ENCODE measurements at regions not wholly inside any gene's neighbourhood (a gene's known extent, or its start where the extent isn't known, plus 50 kb on each side); places are given as distances from the start of the nearest gene placed in this dataset.
A peak's percentile ranks its signal among the peaks of the same experiment; 100 is the strongest.

- ATAC-seq (ENCODE audit: low read depth) (peak; percentile 98), DNase-seq (peak; percentile 88)
- Histone ChIP-seq H2AK5ac (ENCODE audit: low read depth, low read length) (peak overlapping the region; percentile 8; the same call in 1 of the 2 replicates), H3K4me1 (ENCODE audit: control insufficient read depth, insufficient read depth, low read length) (peaks cover 4% of the 10 kb centered on the region; the same call in 1 of the 2 replicates), H3K9me1 (ENCODE audit: insufficient read depth, low read length) (0 out of 2 replicates have a peak, but pooled peaks cover 2% of the 10 kb centered on the region), H3K27me3 (ENCODE audit: control insufficient read depth, insufficient read depth, low read length) (no peaks in the 10 kb centered on the region), H3K79me1 (ENCODE audit: low read depth in 1 of 2, low read length in 2 of 2) (no peaks in the 10 kb centered on the region), H2AFZ (replicated peaks; ENCODE audit: low read length, poor library complexity) (peak overlapping the region; percentile 49), H2BK20ac (ENCODE audit: low read depth, low read length) (peak overlapping the region; percentile 88), H4K8ac (ENCODE audit: low read depth in 2 of 2, low read length in 2 of 2) (peak overlapping the region in 1 of 2 experiments; percentile 83; a peak in 2 of 4 replicates), H2BK5ac (ENCODE audit: low read depth, low read length, poor library complexity, severe bottlenecking) (peak overlapping the region; percentile 71), H3K23ac (ENCODE audit: low read depth, low read length) (peak overlapping the region; percentile 20; the same call in 1 of the 2 replicates), H2AK9ac (replicated peaks; ENCODE audit: low read depth, low read length, poor library complexity) (no peak overlapping the region), H2BK120ac (ENCODE audit: low read depth, low read length) (peak overlapping the region; percentile 81), H2BK15ac (ENCODE audit: low read depth, low read length) (peak overlapping the region; percentile 81; the same call in 2 of the 3 replicates), H4K91ac (ENCODE audit: insufficient read depth, low read depth, low read length) (peak overlapping the region; percentile 59; the same call in 1 of the 2 replicates), H4K5ac (ENCODE audit: low read depth, low read length) (peak overlapping the region; percentile 17; the same call in 1 of the 2 replicates), H4K20me1 (ENCODE audit: insufficient read depth, low read length) (no peaks in the 10 kb centered on the region), H3K56ac (ENCODE audit: extremely low read depth, insufficient read depth, low read length) (no peak overlapping the region), H3K18ac (ENCODE audit: low read depth, low read length) (peak overlapping the region; percentile 22), H3K14ac (replicated peaks; ENCODE audit: low read depth, low read length) (peak overlapping the region; percentile 57), H3K4ac (ENCODE audit: low read depth, low read length) (peak overlapping the region; percentile 76; the same call in 1 of the 2 replicates), H3K4me3 (ENCODE audit: insufficient read depth, low read depth, low read length) (no peak overlapping the region), H3K36me3 (ENCODE audit: control insufficient read depth, insufficient read depth, low read length) (no peaks in the 10 kb centered on the region), H3K9me3 (ENCODE audit: control insufficient read depth, insufficient read depth, low read length) (no peaks in the 10 kb centered on the region), H3K27ac (ENCODE audit: insufficient read depth, low read length) (peak overlapping the region; percentile 28; the same call in 1 of the 2 replicates), H3K9ac (ENCODE audit: low read depth, low read length) (no peak overlapping the region), H3K4me2 (ENCODE audit: low read depth, low read length) (no peak overlapping the region; the same call in 1 of the 2 replicates)
- no CpG with 5 or more reads among the region's 5 CpGs for WGBS, 2 experiments (ENCODE audit: extremely low coverage in 2 of 2, insufficient read length in 1 of 2)
- intact Hi-C loops (cut with micrococcal nuclease) (no loop called here), dilution Hi-C loops (cut with HindIII; ENCODE audit: low sequenced_read_pairs, unreplicated experiment) (no loop called here), in situ Hi-C loops (cut with MboI; ENCODE audit: low sequenced_read_pairs) (loop anchor here (5.0 kb wide), 1 partner anchor 351 kb away; no protein-coding TSS in a partner anchor)
- BruUV-seq (replicated peaks) = no TSS peak
- ChIA-PET CTCF (interaction anchor here (0.8 to 1.0 kb wide), 2 partner anchors 61 to 360 kb away, joined by 3 read pairs; no protein-coding TSS in a partner anchor), POLR2A (ENCODE audit: unreplicated experiment) (no interaction called here)
- TF ChIP-seq RFX5 (IDR thresholded peaks at IDR 0.05; ENCODE audit: low read depth, low read length) (no peak), FOS (IDR thresholded peaks at IDR 0.05; ENCODE audit: low read depth, low read length) (peak; percentile 67)
Measured at GRCh38 chr4:128461291-128462102, 173.9 kb upstream of the PGRMC2 start.

Measured in IMR-90 (cell line).